SK-N-SH (cell line): ENCODE measurements at regions not wholly inside any gene's neighbourhood (a gene's known extent, or its start where the extent isn't known, plus 50 kb on each side); places are given as distances from the start of the nearest gene placed in this dataset.
"Not testable (repeated sequence)": the region's sequence is repeated elsewhere in the genome, so short reads cannot be mapped to it uniquely, and the experiment has no call there.

Experiments used
- CTCF ChIA-PET: fragments of 300-600, 350-600 bp; formaldehyde crosslinking; extraction: SDS; loops from one replicate; lab custom pipeline; 2021; lab: Yijun Ruan, JAX
- POLR2A ChIA-PET: fragments of 350-600 bp; sonication (Branson Sonifier 250); formaldehyde crosslinking; extraction: SDS; loops from one replicate; lab custom pipeline; 2020; ENCODE audit warnings: antibody characterized with exemption, inconsistent platforms; lab: Yijun Ruan, JAX
- DNase-seq: peaks from one replicate; pipeline ENCODE4 v3.0.0; 2012
- H2AFZ ChIP-seq: fragments of 200-600 bp; sonication (generic); 2 replicates; pipeline ENCODE4 v1.8.1; 2016; ENCODE audit warnings: antibody characterized with exemption, mild to moderate bottlenecking, low read depth
- H3F3A ChIP-seq: fragments of 200-600 bp; sonication (generic); replicated peaks from 2 replicates; pipeline ENCODE3; 2016; ENCODE audit warnings: antibody characterized with exemption, mild to moderate bottlenecking; ENCODE audit not compliant: insufficient read depth
- H3K27ac ChIP-seq, 2 experiments: fragments of 200-500 bp in 1 of 2; fragments of 200-600 bp in 1 of 2; sonication (Bioruptor generic) in 1 of 2; sonication (generic), shearing (Covaris generic) in 1 of 2; 2 replicates each; pipeline versions ENCODE4 v1.5.1 to v1.6.1; 2014 to 2016; ENCODE audit warnings: low read depth in 2 of 2, inconsistent platforms in 1 of 2, low read length in 1 of 2, mild to moderate bottlenecking in 1 of 2, mixed read lengths in 1 of 2
- H3K27me3 ChIP-seq: fragments of 200-600 bp; sonication (generic), shearing (Covaris generic); 2 replicates; pipeline ENCODE4 v1.6.1; 2016; ENCODE audit warnings: mixed run types; ENCODE audit not compliant: insufficient read depth
- H3K36me3 ChIP-seq, 2 experiments: fragments of 200-500 bp in 1 of 2; fragments of 200-600 bp in 1 of 2; sonication (Bioruptor generic) in 1 of 2; sonication (generic) in 1 of 2; replicated peaks in 1 of 2; 2 replicates each; pipeline versions ENCODE3 to v1.5.1; 2014 to 2016; ENCODE audit warnings: low read length in 1 of 2, mild to moderate bottlenecking in 1 of 2; ENCODE audit not compliant: insufficient read depth in 2 of 2, control insufficient read depth in 1 of 2
- H3K4me1 ChIP-seq, 2 experiments: fragments of 200-500 bp in 1 of 2; fragments of 200-600 bp in 1 of 2; sonication (Bioruptor generic) in 1 of 2; sonication (generic), shearing (Covaris generic) in 1 of 2; 2 replicates each; pipeline versions ENCODE4 v1.5.1 to v1.6.1; 2014 to 2016; ENCODE audit warnings: low read depth in 1 of 2, low read length in 1 of 2, mixed run types in 1 of 2; ENCODE audit not compliant: insufficient read depth in 2 of 2, control insufficient read depth in 1 of 2
- H3K4me2 ChIP-seq: fragments of 200-600 bp; sonication (generic), shearing (Covaris generic); 2 replicates; pipeline ENCODE4 v1.6.1; 2017; ENCODE audit warnings: mixed run types
- H3K4me3 ChIP-seq, 2 experiments: fragments of 200-500 bp in 1 of 2; fragments of 200-600 bp in 1 of 2; sonication (Bioruptor generic) in 1 of 2; sonication (generic), shearing (Covaris generic) in 1 of 2; 2 replicates each; pipeline versions ENCODE4 v1.5.1 to v1.8.1; 2014 to 2016; ENCODE audit warnings: low read depth in 2 of 2, inconsistent platforms in 1 of 2, low read length in 1 of 2, mild to moderate bottlenecking in 1 of 2, mixed read lengths in 1 of 2, moderate library complexity in 1 of 2
- H3K79me2 ChIP-seq: fragments of 200-600 bp; sonication (generic); 2 replicates; pipeline ENCODE4 v1.8.1; 2017; ENCODE audit warnings: mild to moderate bottlenecking; ENCODE audit not compliant: insufficient read depth
- H3K9ac ChIP-seq: fragments of 200-600 bp; sonication (generic); 2 replicates; pipeline ENCODE4 v1.6.1; 2017; ENCODE audit warnings: mixed run types
- H3K9me2 ChIP-seq: fragments of 200-600 bp; sonication (generic); 2 replicates; pipeline ENCODE4 v1.6.1; 2017; ENCODE audit warnings: mixed run types
- H3K9me3 ChIP-seq: fragments of 200-600 bp; sonication (generic); 2 replicates; pipeline ENCODE4 v1.6.1; 2017; ENCODE audit warnings: mixed run types, mild to moderate bottlenecking, moderate library complexity
- H4K20me1 ChIP-seq: fragments of 200-600 bp; sonication (generic); 2 replicates; pipeline ENCODE4 v1.6.1; 2017; ENCODE audit warnings: mild to moderate bottlenecking, mixed run types; ENCODE audit not compliant: insufficient read depth
- CHD2 ChIP-seq: fragments of 150-350 bp; IDR thresholded peaks from 2 replicates; pipeline ENCODE4 v1.6.1; 2018; ENCODE audit warnings: low read length; ENCODE audit not compliant: partially characterized antibody
- FOXJ3 ChIP-seq: sonication (generic); formaldehyde crosslinking; IDR thresholded peaks from 2 replicates; pipeline ENCODE4 v1.5.1; 2020; ENCODE audit warnings: mild to moderate bottlenecking, missing genetic modification reagents
- GABPA ChIP-seq: IDR thresholded peaks from 2 replicates; pipeline ENCODE4 v1.4.0; 2012; ENCODE audit warnings: low read depth, mild to moderate bottlenecking
- MEF2A ChIP-seq: IDR thresholded peaks from 2 replicates; pipeline ENCODE4 v1.4.0; 2012; ENCODE audit warnings: low read depth, borderline replicate concordance
- MXI1 ChIP-seq: IDR thresholded peaks from 2 replicates; pipeline ENCODE4 v1.6.1; 2012; ENCODE audit warnings: mild to moderate bottlenecking, low read depth, low read length, improper control_type of control experiment
- NFIC ChIP-seq: IDR thresholded peaks from 2 replicates; pipeline ENCODE4 v1.4.0; 2012; ENCODE audit warnings: borderline replicate concordance
- NRF1 ChIP-seq: IDR thresholded peaks from 2 replicates; pipeline ENCODE4 v1.6.1; 2012; ENCODE audit warnings: low read depth, mild to moderate bottlenecking, low read length
- PBX3 ChIP-seq: IDR thresholded peaks from 2 replicates; pipeline ENCODE4; 2012
- RFX5 ChIP-seq: IDR thresholded peaks from 2 replicates; pipeline ENCODE4 v1.6.1; 2012; ENCODE audit warnings: mild to moderate bottlenecking, improper control_type of control experiment, low read length
- SIN3A ChIP-seq: IDR thresholded peaks from 2 replicates; pipeline ENCODE4 v1.6.1; 2012; ENCODE audit warnings: low read depth, mild to moderate bottlenecking, low read length, moderate library complexity, borderline replicate concordance
- TAF1 ChIP-seq: IDR thresholded peaks from 2 replicates; pipeline ENCODE4 v1.6.1; 2012; ENCODE audit warnings: low read depth, mild to moderate bottlenecking, low read length, moderate library complexity, borderline replicate concordance
- TCF12 ChIP-seq: IDR thresholded peaks from 2 replicates; pipeline ENCODE4 v1.4.0; 2012
- USF2 ChIP-seq: fragments of 150-350 bp; IDR thresholded peaks from 2 replicates; pipeline ENCODE4 v1.6.1; 2017; ENCODE audit warnings: antibody characterized with exemption, low read length, low read depth, borderline replicate concordance
- WGBS: methylation state at CpG from one replicate; pipeline ENCODE4 v1.1.6; 2017; ENCODE audit warnings: low lambda C conversion rate; 5-methylcytosine and 5-hydroxymethylcytosine counted together
- TF ChIP-seq, protein P1 (sequence below): IDR thresholded peaks from 2 replicates; pipeline ENCODE4 v1.4.0; 2012; ENCODE audit warnings: low read depth, borderline replicate concordance

DNA sequence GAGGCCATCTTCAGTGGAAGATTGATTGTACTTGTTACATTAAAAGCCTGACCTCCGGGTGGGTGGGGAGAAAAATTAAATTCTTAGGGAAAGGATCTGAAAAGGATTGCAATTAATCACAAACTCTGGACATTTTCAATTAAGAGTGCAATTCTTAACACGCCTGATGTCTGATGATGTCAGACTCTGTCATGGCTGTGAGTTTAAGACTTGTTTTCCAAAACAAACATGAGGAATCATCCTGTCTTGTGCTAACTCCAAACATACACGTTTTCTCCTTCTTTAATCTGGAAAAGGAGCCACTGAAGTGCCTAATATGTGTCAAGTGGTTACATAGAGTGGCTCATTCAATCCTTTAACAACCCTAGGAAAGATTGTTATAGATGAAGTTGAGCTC lies 60.4 kb upstream of the SMIM23 start (continued):
- no peak for TF ChIP-seq FOXJ3
- TF ChIP-seq TAF1, result no peak
- TF ChIP-seq, protein P1, sequence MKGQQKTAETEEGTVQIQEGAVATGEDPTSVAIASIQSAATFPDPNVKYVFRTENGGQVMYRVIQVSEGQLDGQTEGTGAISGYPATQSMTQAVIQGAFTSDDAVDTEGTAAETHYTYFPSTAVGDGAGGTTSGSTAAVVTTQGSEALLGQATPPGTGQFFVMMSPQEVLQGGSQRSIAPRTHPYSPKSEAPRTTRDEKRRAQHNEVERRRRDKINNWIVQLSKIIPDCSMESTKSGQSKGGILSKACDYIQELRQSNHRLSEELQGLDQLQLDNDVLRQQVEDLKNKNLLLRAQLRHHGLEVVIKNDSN, result no peak
- TF ChIP-seq NFIC, result no peak
- TF ChIP-seq CHD2, result no peak
- TF ChIP-seq GABPA, result no peak
- no peak for TF ChIP-seq MEF2A
- TF ChIP-seq NRF1, result no peak
- TF ChIP-seq TCF12, result no peak
- no peak for TF ChIP-seq USF2

- H3K9me2 ChIP-seq, H3K4me1 ChIP-seq, CTCF ChIA-PET, H3K27me3 ChIP-seq, H3F3A ChIP-seq, H3K9ac ChIP-seq, H3K36me3 ChIP-seq, H3K4me2 ChIP-seq, POLR2A ChIA-PET, H3K9me3 ChIP-seq, H4K20me1 ChIP-seq, DNase-seq, H2AFZ ChIP-seq, H3K27ac ChIP-seq, H3K4me3 ChIP-seq, H3K79me2 ChIP-seq: not testable (repeated sequence)
- WGBS, result 57% methylated on average over 2 of the region's 2 CpGs
These were observed 58.8 kb upstream of the SMIM23 start for GRCh38 chr5:171726819-171727218.

- Histone ChIP-seq H3K27ac (no peak overlapping the region), H3K4me1 (peaks cover 0 to 5% of the 10 kb centered on the region in 2 experiments; a peak in 1 of 4 replicates), H4K20me1 (no peaks in the 10 kb centered on the region), H3K9me2 (no peaks in the 10 kb centered on the region), H3K36me3 (no peaks in the 10 kb centered on the region), H3K4me2 (no peak overlapping the region), H2AFZ (no peak overlapping the region), H3F3A (no peaks in the 10 kb centered on the region), H3K27me3 (no peaks in the 10 kb centered on the region), H3K4me3 (no peak overlapping the region), H3K9ac (no peak overlapping the region), H3K79me2 (no peaks in the 10 kb centered on the region), H3K9me3 (peaks cover 7% of the 10 kb centered on the region; the same call in 1 of the 2 replicates)
- TF ChIP-seq MXI1 (no peak), PBX3 (no peak), SIN3A (no peak), RFX5 (no peak)
- TF ChIP-seq, protein P1, result no peak
- 4% methylated on average over 1 of the region's 1 CpG for WGBS
- ChIA-PET POLR2A (no interaction called here), CTCF (no interaction called here)
- DNase-seq, result no peak
These were observed 56.9 kb upstream of the SMIM23 start for GRCh38 chr5:171728686-171729085.
